GF-D8 (cell line): ENCODE measurements at regions not wholly inside any gene's neighbourhood (a gene's known extent, or its start where the extent isn't known, plus 50 kb on each side); places are given as distances from the start of the nearest gene placed in this dataset.
"Not testable (repeated sequence)": the region's sequence is repeated elsewhere in the genome, so short reads cannot be mapped to it uniquely, and the experiment has no call there.

Experiments used
- DNase-seq: peaks from one replicate; lab custom pipeline; 2025; lab: John Stamatoyannopoulos, UW

DNA sequence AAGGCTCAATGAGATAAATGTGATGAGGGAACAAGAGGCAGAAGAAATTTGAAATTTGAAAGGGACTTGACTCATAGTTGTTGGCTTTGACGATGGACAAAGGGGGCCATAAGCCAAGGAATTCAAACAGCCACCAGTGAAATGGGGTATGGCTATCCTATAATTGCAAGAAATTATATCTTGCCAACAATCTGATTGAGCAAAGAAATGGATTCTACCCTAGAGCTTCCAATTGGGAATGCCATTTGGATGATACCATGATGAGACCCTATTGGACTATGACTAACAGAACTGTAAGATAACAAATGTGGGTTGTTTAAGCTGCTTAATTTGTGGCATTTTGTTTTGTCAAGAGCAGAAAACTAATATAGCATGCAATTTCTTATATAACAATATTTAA is 270.1 kb upstream of the ARSJ start:
- no peak for DNase-seq

DNA sequence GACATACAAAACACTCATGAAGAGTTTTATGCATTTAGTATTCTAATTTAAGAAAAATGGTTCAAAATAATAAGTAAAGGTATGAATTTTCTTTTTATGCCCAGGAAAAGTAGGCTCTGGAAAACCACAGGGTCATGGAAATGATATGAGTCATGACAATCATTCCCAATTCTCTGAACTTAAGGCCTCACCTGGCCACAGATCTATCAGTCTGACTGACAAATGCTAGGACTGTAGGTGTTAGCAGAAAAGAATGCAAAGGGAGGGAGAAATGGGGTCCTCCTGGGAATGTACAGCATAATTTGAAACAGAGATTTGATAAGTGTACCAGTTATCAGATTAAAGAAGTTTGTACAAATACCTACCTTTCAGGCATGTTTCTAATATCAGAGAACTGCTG is 270.5 kb upstream of the ARSJ start:
- DNase-seq: no peak

DNA sequence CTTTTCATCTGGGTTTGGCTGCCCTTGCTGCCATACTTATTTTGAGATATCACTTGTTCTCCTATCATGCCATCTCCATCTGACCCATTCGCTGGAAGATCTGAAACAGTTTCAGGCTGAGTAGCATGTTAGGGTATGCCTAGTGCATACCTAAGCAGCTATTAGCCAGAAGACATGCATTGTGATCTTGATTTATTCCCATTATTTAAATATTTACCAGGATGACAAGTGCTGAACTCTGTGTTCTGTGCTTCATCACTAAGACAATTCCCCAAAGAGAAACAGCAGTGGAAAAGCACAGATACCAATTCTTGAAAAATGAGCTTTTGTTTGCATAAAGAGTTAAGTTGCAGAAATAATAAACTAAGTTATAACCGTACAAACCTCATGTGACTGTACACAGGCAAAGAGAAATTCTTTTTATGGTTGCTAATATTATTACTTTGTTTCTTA is 271.0 kb upstream of the ARSJ start:
- DNase-seq: no peak

DNA sequence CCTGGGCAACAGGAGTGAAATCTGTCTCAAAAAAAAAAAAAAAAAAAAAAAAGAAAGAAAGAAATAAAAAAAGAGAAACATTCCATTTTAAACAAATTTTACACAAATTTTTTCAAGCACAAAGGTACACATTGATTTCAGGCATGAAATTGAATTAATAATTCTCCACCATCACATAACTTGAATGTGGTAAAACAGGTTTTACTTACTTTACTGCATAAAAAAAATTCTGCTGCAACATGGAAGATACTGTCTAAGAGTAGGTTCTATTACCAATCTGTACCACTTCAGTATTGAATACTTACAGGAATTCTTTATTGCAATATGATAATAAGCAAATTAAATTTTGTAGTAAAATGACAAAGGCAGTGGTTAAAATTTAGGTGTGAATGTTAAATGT is 271.6 kb upstream of the ARSJ start:
- no peak for DNase-seq

DNA sequence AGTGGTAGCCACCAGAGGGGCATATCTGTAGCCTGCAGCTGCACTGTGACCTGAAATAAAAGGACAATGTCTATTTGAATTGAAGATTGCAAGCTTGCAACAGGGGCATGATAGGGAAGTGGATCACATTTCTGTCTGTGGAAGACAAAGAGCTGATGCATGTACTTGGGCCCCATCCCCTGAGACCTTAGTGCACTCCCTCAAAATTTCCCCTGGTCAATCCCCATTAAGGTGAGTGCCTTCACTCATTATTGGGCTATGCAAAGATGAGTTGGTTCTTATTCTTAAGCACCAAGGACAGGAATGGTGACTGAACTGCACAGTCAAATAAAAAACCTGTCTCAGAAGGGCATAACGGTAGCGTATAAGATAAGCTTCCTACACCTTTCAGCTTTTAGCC is 273.1 kb upstream of the ARSJ start:
- no peak for DNase-seq

DNA sequence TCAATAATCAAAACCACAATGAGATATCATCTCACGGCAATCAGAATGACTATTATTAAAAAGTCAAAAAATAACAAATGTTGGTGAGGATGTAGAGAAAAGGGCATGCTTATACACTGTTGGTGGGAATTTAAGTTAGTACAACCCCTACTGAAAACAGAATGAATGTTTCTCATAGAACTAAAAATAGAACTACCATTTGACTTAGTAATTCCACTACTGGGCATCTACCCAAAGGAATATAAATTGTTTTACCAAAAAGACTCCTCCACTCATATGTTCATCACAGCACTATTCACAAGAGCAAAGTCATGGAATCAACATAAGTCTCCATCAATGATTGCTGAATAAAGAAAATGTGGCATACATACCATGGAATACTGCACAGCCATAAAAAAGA is 278.1 kb upstream of the ARSJ start:
- DNase-seq: no peak

DNA sequence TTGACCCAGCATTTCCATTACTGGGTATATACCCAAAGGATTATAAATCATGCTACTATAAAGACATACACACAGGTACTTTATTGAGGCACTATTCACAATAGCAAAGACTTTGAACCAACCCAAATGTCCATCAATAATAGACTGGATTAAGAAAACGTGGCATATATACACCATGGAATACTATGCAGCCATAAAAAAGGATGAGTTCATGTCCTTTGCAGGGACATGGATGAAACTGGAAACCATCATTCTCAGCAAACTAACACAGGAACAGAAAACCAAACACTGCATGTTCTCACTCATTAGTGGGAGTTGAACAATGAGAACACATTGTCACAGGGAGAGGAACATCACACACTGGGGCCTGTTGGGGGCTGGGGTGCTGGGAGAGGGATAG is 283.0 kb upstream of the ARSJ start:
- not testable (repeated sequence) for DNase-seq

DNA sequence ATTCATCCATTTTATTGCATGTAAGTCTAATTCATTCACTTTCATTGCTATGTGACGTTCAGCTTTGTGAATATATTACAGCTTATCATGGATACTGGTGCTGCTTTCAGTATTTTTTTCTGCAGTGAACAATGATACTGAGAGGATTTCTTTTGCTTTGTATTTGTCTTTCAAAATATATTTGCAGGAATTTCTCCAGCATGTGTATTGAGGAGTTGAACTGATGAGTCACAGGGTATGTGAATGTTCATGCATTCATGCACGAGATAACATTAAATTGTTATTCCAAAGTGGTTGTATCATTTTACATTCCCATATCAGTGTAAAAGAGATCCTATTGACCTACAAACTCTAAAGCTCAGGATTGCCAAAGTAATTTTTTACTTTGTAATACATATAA is 283.8 kb upstream of the ARSJ start:
- DNase-seq: no peak

DNA sequence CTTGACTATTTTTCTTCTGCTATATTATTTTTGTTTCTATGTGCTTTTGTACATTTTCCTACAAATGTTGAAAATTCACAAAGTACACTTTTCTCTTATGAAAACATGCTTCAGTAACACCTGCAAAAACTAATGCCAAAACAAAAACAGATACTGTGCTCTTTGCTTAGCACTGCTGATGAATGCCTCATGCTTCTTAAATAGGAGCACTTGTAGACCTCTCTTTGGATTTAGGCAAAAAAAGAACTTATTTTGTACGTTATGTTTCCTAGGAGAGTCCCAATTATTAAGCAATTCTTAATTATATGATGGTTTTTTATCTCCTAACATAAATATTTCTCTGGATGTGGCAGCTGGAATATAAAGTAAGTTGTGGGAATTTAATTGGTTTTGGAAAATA is 285.0 kb upstream of the ARSJ start:
- DNase-seq: no peak

DNA sequence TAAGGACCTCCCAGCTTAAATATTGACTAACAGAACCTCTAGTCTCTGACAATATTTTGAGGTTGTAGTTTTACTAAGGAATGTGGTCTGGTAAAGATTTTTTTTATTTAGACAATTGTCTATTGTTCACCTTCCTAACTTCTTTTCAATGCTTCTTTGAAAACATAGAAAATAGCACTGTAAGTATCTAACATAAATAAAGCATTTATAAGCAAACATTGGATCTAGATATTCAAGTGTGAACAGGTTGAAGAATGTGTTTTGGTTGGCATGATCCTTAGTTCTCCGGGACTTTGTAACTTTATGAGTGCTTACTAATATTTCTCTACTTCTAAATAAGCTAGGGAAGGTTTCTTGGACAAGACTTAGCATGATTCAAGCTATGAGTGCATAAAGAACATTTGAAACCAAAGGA is 285.4 kb upstream of the ARSJ start:
- no peak for DNase-seq

DNA sequence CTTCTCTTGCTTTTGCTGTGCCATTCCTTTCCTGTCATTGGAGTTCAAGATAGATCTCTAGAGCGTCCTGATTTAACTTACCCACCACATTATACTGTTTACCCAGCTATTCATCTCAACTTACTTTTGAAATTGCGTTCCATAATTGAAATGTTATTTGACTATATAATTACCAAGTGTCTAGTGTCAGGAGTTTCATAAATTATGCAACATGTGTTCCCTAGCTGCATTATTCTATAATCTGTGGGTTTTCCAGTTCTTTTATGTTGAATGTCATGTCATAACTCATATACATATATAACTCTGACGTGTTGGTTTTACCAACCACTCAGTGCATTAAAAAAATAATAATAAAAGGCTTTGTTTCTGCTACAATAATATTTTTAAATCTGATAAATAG is 285.9 kb upstream of the ARSJ start:
- DNase-seq: no peak

DNA sequence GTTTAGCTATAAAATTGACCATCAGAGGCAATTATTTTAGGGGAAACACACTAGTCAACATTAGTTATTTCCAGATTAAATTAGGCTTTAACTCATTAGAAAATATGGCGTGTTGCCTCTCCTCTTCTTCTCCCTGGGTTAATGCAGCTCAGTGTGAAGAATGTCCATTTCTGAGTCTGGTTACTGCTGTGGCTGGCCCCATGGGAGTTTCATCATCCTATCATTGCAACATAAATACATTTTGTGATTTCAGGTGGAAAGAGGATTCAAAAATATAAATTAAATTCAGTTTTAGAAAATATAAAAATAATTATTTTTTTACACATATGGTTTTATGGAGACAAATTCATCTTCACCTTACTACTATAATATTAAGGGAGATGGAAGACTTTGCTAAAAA is 288.5 kb upstream of the ARSJ start:
- no peak for DNase-seq

DNA sequence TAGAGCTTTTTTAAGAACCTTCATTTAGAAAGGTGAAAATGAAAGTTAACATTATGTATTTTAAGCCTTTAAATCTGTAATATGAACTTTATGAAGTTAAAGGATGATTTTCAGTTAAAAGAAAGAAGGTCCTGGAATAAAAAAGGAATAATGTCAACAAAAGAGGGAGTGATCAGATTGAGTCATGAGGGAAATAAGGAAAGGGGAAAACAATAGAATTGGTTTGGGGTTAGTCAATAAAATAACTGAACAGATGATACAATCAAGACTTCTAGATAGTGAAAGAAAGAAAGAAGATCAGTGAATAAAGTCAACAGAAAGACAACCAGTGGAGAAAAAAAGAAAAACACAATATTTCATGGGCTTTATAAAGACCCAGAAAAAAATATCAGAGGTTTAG is 291.6 kb upstream of the ARSJ start:
- no peak for DNase-seq

DNA sequence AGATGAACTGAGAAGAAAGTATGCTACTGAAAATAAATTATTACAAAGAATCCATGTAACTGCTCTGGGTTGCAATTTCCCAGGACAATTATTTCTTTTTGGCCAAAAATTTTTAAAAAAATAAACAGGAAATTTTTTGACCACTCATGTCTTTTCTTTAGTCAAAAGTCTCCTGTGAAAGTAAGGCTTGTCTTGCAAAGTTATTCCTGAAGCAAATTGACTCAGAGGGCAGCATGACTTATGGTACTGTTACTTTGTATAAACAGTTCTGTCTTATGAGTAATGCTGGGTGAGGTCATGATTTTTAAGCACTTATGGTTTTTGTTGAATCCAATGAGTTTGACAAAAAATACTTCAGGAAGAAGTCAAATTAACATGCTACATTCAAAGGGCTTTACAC is 292.8 kb upstream of the ARSJ start:
- DNase-seq: no peak

DNA sequence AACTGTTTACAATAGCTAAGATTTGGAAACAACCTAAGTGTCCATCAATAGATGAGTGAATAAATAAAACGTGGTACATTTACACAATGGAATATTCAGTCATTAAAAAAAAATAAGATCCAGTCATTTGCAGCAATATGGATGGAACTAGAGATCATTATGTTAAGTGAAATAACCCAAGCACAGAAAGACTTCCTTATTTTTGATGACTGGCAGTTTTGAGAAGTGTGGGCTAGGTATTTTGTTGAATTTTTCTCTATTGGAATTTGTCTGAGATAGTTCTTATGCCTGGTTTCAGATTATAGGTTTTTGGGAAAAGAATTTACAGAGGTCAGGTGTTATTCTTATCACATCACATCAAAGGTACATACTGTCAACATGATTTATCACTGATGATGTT is 293.8 kb upstream of the ARSJ start:
- DNase-seq: peak; percentile 20

DNA sequence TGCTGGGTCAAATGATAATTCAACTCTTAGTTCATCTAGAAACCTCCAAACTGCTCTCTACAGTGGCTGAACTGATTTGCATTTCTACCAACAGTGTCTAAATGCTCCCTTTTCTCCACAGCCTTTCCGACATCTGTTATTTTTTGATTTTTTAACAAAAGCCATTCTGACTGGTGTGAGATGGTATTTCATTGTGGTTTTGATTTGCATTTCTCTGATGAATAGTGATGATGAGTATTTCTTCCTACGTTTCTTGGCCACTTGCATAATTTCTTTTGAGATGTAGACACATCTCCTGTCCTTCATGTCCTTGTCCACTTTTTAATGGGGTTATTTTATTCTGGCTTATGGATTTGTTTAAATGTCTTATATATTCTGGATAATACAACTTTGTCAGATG is 298.2 kb upstream of the ARSJ start:
- no peak for DNase-seq

DNA sequence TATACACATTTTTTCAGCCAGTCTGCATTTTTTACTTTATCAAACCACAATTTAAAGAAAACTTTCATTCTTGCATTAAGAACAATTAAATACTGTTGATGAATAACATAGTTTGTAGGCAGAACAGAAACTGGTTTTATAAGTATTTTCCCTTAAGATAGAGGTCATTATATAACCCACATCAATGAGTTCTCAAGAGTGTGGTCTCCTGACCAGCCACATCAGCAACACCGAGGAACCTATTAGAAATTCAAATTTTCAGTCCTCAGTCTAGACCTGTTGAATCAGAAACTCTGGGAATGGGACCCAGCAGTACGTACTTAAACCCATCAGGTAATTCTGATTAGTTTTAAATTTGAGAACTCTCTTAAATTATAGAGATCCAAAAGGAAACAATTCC is 299.6 kb upstream of the ARSJ start:
- DNase-seq: no peak

DNA sequence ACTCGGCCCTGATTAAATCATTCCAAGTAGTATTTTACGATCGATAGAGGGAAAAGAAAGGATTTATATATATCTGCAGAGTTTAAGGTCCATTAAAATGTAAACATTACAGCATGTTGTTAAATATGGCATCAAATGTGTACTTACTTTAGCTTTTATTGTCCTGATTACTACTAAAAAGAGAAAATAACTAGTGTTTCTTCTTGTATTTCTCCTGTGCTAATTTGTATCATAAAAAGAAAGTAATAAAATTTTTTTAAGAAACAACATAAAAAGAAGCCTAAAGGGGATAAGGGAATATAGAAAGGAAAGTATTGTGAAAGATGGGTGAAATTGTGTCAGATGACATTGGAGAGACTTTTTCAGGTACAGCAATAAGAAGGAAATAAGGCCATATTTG is 300.3 kb upstream of the ARSJ start:
- DNase-seq: no peak

DNA sequence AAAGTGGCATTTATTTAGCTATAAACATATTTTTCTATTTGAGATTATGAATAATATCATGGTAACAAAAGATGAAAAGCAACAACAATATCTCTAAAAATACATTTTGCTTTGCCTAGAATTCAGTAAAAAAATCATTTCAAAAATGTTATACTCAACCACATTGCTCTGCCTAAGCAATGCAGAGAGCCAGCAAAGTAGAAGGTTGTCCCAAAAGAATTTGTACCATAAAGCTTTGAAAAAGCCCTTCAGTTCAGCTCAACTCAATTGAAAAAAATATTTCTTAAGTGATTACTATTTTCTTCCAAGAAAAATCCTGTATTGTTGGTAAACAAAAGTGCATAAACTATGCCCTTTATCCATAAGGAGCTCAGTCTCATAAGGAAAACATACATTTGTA is 301.2 kb upstream of the ARSJ start:
- DNase-seq: no peak

DNA sequence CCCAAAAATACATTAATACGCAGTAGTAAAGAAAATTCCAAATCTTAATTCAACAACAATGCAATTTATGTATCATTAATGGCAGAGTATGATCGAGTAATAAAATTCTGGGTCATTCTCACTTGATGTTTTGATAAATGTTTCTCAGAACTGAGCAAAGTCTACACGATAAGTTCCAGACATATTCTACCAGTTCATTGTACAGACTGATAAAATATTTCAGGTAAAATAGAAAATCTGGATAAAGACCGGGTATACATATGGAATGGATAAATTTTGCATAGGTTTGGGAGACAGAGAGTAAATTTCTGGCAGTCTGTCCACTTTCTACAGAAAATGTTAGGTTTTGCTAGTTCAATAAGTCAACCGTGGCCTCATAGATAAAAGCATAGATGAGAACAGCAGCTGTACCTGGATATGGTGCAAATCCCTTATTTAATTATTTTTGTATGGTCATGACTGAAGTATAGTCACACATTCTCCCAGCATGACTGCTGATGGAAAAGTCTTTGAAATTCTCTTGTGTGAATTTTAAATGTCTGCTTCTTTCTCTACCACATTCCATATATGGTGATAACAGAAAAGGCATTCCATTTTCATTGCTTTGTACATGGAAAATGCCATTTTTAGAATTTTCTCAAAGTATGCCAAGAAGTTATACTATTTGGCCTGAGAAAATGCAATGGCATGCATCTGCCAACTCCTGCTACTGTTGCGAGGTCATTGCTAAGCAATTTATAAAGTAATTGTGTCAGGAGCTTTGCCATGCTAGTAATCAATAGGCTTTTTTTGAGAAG is 301.9 kb upstream of the ARSJ start:
- no peak for DNase-seq

DNA sequence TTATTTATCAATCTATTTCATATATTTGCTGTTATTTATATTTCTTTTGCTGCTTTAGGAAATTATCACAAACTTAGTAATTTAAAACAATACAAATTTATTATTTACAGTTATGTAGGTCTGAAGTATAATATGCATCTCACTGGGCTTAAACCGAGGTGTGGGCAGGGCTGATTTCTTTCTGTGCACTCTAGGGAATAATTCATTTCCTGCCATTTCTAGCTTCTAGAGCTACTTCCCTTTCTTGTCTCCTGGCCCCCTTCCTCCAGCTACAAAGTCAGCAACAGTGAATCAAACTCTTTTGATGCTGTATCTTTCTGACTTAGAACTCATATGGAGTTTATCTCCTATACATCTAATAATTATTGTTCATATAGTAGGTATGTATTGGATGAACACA is 303.5 kb upstream of the ARSJ start:
- DNase-seq: no peak

DNA sequence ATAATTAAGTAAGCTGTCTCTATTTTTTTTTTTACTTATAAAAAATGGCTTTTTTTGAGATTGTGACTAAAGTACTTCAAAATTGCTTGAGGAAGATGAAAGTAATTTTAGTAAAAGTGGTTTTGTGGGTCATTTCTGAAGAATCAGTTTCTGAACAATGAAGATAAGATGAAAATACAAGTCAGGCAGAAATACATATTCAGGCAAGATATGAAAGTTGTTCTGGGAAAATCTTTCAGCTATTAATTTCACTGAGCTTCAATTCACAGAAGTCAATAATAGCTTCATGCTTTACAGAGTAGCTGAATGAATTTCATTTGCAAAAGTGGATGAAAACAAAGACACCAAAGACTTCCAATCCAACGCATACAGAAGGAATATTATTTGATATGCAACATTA is 305.2 kb upstream of the ARSJ start:
- DNase-seq: no peak

DNA sequence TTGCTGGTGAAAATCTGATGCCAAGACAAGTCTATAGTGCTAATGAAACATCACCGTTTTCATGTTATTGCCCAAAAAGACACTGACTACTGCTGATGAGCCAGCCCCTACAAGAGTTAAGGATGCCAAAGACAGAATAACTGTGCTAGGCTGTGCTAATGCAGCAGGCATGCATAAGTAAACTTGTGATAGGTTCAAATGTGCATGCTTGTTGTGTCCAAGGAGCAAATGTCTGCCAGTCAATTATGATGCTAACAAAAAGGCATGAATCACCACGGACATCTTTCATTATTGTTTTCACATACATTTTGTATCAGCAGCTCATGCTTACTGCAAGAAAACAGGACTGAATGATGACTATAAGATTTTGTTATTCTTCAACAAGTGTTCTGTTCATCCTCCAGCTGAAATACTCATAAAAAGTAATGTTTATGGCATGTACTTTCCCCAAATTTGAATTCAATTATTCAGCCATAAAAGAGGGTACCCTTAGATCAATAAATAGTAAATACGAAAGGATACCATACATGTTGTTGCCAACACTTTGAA is 306.9 kb upstream of the ARSJ start:
- DNase-seq: no peak

DNA sequence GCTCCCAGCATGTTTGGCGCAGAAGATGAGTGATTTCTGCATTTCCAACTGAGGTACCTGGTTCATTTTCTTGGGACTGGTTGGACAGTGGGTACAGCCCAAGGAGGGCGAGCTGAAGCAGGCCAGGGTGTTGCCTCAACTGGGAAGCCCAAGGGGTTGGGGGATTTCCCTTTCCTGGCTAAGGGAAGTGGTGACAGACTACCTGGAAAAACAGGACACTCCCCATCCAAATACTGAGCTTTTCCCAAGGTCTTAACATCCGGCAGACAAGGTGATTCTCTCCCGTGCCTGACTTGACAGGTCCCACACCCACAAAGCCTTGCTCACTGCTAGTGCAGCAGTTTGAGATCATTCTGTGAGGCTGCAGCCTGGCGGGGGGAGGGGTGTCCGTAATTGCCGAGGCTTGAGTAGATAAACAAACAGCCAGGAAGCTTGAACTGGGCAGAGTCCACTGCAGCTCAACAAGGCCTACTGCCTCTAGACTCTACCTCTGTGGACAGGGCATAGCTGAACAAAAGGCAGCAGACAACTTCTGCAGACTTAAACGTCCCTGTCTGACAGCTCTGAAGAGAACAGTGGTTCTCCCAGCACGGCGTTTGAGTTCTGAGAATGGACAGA is 307.7 kb upstream of the ARSJ start:
- no peak for DNase-seq
